ENCODE measurements at regions not wholly inside any gene's neighbourhood (a gene's known extent, or its start where the extent isn't known, plus 50 kb on each side); places are given as distances from the start of the nearest gene placed in this dataset.

DNA sequence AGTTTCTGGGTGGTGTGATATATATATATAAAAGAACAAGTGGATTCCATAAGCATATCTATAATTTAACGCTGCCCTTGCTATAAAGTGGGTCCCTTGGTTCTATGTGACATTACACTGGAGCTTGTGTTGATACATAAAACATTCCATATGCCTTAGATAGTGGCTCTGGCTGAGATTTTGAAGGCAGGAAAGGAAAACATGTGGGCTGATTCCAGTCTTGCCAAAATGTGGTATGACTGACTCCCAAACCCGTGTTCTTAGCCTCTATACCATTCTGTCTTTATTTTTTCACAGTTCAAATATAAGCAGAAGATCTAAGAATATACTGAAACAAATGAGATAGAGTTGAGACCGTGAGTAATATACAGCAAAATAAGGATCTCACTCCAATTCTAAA is 522.8 kb upstream of the LRRC4C start:
- TF ChIP-seq CTCF (conservative IDR thresholded peaks at IDR 0.05; ENCODE audit: low read length) (no peak), EZH2phosphoT487 (IDR thresholded peaks at IDR 0.05; ENCODE audit: borderline replicate concordance, low read depth, low read length) (no peak)

Measured in OCI-LY7 (cell line).